Activated naive CD4-positive, alpha-beta T cell treated with anti-CD3 and anti-CD28 coated beads, Interleukin-2, amount 50 U/mL, for 72 hours (primary cell): ENCODE measurements at regions not wholly inside any gene's neighbourhood (a gene's known extent, or its start where the extent isn't known, plus 50 kb on each side); places are given as distances from the start of the nearest gene placed in this dataset.

Source experiments
- ATAC-seq, 2 donors: fragments of 150-1000 bp; cut with Tn5 transposase; 2 replicates each; pipeline ENCODE4 v1.10.0; 2021; ENCODE audit warnings: mild to moderate bottlenecking in 2 of 2, moderate library complexity in 2 of 2
- DNase-seq, 2 donors: peaks; one replicate each; pipeline ENCODE4 v3.0.0; 2021 to 2022; ENCODE audit warnings: low spot score in 2 of 2
- H3K27ac Mint-ChIP-seq, 2 donors: one replicate each; pipeline ENCODE4 v1.8.0; 2022; ENCODE audit warnings: mild to moderate bottlenecking in 2 of 2, mixed read lengths in 2 of 2
- H3K36me3 Mint-ChIP-seq, 2 donors: one replicate each; pipeline ENCODE4 v1.8.0; 2022; ENCODE audit warnings: mixed read lengths in 2 of 2
- H3K9me3 Mint-ChIP-seq, 2 donors: one replicate each; pipeline ENCODE4 v1.8.0; 2022; ENCODE audit warnings: mixed read lengths in 2 of 2

DNA sequence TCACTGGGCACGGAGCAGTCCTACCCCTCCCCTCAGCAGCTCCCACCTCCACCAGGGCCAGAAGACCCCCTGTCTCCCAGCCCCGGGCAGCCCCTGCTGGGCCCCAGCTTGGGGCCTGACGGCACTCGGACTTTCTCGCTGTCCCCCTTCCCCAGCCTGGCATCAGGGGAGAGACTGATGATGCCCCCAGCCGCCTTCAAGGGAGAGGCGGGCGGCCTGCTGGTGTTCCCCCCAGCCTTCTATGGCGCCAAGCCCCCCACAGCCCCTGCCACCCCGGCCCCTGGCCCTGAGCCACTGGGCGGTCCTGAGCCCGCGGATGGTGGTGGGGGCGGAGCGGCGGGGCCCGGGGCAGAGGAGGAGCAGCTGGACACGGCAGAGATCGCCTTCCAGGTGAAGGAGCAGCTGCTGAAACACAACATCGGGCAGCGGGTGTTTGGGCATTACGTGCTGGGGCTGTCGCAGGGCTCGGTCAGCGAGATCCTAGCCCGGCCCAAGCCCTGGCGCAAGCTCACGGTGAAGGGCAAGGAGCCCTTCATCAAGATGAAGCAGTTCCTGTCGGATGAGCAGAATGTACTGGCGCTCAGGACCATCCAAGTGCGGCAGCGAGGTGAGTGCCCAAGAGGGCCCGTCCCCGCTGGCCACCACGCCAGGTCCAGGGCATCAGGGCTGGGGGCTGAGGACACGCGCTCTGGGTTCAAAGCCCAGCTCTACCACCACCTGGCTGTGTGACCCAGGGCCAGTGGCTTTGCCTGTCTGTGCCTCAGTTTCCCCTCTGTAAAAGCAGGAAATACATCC, 58.6 kb downstream of the PHETA1 start:
- ATAC-seq (no peak), DNase-seq (no peak)
- peaks cover 8 to 20% of the 10 kb centered on the region in 2 donors for H3K36me3 Mint-ChIP-seq
- no peak overlapping the region for H3K27ac Mint-ChIP-seq
- peaks cover 12% of the 10 kb centered on the region in 2 donors for H3K9me3 Mint-ChIP-seq

DNA sequence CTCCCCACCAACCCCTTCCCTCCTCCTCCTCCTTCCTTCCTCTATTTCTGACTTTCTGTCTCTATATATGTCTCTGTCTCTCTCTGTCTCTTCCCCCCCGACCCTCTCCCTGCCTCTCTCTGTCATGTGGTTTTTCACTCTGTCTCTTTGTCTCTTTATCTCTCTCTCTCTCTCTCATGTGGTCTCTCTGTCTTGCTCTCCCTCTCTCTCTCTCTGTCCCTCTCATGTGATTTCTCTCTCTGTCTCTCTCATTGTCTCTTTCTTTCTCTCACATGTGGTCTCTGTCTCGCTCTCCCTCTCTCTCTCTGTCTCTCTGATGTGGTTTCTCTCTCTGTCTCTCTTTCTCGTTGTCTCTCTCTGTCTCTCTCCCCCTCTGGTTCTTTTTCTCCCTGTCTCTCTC, 59.3 kb downstream of the PHETA1 start:
- peaks cover 17% of the 10 kb centered on the region in 2 donors for H3K9me3 Mint-ChIP-seq
- DNase-seq (no peak), ATAC-seq (peak in 1 of 2 donors; percentile 58)
- no peak overlapping the region for H3K27ac Mint-ChIP-seq
- peaks cover 14 to 27% of the 10 kb centered on the region in 2 donors for H3K36me3 Mint-ChIP-seq

DNA sequence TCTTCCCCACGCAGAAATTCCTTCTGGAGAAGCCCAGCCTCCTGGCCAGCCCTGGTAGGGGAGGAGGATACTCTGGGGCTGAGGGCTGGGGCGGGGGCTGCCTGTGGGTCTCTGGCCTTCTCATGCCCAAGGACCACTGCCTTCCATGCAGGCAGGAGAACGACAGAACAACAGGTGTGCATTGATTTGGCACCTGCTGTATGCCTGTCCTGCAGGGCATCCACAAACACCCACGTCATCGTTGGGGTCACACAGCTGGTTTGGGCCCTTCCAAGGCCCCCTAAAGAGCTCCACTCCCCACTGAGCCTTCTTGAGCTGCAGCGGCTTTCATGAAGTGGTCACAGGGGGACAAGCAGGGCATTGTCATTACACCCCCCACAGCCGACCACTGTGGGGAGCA, 60.4 kb downstream of the PHETA1 start:
- DNase-seq (no peak), ATAC-seq (no peak)
- Mint-ChIP-seq H3K36me3 (peaks cover 22 to 33% of the 10 kb centered on the region in 2 donors), H3K9me3 (peaks cover 21 to 22% of the 10 kb centered on the region in 2 donors), H3K27ac (no peak overlapping the region)

DNA sequence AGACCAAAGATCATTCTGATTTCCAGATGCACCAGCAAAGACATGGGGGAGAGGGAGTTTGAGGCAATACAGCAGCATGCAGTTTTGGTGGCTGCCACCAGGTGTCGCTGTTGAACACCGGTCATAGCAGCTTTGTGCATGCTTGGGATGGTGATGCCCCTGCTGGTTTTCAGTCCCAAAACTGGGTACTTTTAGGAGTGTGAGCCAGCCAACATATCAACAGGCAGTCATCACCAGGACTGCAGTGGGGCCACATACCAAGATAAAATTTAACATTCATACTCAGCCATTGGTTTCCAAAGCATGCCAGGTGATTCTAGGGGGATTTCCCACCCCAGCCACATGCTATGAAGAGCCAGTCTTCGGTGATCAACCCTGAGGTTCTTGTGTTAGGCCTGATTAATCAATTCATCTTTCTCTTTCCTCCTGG, 64.2 kb downstream of the PHETA1 start:
- Mint-ChIP-seq H3K27ac (peak overlapping the region in 1 of 2 donors; percentile 87), H3K9me3 (peaks cover 20 to 21% of the 10 kb centered on the region in 2 donors), H3K36me3 (peaks cover 22 to 33% of the 10 kb centered on the region in 2 donors)
- DNase-seq (peak in 1 of 2 donors; percentile 75), ATAC-seq (peak in 1 of 2 donors; percentile 62)

DNA sequence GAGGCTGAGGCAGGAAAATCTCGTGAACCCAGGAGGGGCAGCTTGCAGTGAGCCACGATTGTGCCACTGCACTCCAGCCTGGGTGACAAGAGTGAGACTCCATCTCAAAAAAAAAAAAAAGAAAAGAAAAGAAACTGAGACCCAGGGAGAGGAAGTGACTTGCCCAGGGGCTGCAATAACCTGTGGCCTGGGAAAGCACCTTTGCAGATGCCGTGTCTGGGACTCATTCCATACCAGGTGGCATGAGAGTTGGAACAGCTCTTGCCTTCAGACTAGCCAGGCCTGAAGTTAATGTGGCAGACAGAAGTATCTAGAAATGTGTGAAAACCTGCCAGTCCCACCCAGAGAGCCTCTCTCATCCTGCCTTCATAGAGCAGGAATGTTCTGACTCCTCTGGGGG, 65.4 kb downstream of the PHETA1 start:
- ATAC-seq, result no peak
- Mint-ChIP-seq H3K36me3 (peaks cover 22 to 33% of the 10 kb centered on the region in 2 donors), H3K9me3 (peaks cover 17 to 21% of the 10 kb centered on the region in 2 donors), H3K27ac (no peak overlapping the region)
- DNase-seq, result no peak

DNA sequence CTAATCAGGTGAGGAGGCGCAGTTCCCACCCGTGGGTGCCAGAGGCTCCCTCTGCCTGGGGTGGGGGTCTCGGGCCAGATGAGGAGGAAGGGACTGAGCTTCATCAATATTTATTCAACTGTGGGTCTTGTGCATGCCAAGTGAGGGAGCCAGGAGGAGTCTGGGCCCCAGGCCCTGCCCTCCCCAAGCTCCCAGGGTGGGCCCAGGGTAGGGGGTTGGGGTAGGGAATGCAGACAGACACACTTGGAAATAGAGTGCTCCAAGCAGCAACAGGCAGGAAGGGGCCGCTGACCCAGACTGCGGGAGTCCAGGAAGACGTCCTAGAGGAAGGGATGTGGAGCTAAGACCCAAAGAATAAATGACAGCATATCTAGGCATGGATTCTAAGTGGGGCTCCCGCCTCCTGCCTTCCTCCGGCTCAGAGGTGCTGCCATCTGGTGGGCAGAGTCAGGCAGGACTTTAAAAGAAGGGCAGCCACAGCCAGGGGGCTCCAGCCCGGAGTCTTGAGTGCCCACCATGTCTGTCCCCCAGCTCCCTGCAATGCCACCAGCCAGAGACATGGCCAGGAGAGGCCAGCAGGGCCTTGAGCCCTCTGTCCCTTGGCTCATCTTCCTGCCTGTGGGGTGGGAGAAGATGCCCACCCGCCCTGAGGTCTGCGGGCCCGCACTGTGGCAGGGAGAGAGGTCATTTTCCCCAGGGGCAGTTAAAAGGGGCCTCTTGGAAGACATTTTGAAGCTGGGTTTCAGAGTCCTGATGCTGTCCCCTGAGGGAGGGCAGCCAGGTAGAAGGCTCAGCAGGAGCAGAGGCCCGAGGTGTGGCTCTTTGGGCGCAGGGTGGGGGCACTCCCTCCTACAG, 70.1 kb downstream of the PHETA1 start:
- peaks cover 0 to under 1% of the 10 kb centered on the region in 2 donors for H3K36me3 Mint-ChIP-seq
- no peak overlapping the region for H3K27ac Mint-ChIP-seq
- peak; percentile 36 to 72 for ATAC-seq

DNA sequence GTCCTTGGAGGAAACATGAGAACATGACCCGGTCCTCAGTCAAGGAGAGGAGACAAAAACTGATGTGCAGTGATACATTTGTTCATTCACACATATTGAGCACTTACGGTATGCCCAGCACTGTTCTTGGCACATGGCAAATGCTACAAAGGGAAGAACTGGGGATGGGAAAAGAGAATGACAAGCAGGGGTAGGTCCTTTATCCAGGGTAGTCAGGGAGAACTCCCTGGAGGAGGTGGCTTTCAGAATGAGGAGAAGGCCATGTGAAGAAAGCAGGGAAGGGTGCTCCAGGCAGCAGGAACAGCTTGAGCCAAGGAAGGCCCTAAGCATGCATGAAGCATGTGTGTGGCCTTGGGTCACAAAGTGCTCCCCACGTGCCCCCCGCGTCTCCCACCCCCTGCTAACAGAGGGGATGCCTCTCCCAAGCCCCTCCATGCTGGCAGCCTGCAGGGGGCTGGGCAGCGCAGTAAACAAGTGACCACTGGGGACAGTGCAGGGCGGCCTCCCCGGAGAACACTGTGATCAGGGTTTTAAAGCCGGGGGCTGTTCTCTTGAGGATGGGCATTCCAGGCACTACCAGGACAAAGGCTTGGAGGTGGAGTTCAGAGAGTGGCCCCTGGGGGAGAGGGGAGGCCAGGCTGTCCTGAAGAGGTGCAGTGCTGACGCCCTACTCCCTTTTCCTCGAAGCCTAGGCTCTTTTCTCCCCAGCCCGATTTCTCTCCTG, 71.0 kb downstream of the PHETA1 start:
- Mint-ChIP-seq H3K9me3 (no peaks in the 10 kb centered on the region), H3K36me3 (no peaks in the 10 kb centered on the region), H3K27ac (no peak overlapping the region)
- ATAC-seq, result no peak
- DNase-seq, result no peak

More for the DNA sequence above, 70.1 kb downstream of the PHETA1 start:
- H3K9me3 Mint-ChIP-seq, result no peaks in the 10 kb centered on the region
- peak in 1 of 2 donors; percentile 66 for DNase-seq

DNA sequence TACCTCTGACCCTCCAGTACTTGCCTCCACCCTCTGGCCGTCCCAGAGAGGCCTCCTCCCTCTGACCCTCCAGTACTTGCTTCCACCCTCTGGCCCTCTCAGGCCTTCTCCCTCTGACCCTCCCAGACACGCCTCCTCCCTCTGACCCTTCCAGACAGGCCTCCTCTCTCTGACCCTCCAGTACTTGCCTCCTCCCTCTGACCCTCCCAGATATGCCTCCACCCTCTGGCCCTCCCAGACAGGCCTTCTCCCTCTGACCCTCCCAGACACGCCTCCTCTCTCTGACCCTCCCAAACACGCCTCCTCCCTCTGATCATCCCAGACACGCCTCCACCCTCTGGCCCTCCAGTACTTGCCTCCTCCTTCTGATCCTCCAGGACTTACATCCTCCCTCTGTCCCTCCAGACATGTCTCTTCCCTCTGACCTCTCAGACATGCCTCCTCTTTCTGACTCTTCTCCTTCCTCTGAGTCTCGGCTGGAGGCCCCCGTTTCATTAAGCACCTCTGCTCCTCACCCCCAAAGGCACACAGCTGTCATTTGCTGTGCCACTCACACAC, 71.9 kb downstream of the PHETA1 start:
- H3K36me3 Mint-ChIP-seq, result no peaks in the 10 kb centered on the region
- no peak for DNase-seq
- no peaks in the 10 kb centered on the region for H3K9me3 Mint-ChIP-seq
- peak overlapping the region in 1 of 2 donors; percentile 72 for H3K27ac Mint-ChIP-seq
- no peak for ATAC-seq

DNA sequence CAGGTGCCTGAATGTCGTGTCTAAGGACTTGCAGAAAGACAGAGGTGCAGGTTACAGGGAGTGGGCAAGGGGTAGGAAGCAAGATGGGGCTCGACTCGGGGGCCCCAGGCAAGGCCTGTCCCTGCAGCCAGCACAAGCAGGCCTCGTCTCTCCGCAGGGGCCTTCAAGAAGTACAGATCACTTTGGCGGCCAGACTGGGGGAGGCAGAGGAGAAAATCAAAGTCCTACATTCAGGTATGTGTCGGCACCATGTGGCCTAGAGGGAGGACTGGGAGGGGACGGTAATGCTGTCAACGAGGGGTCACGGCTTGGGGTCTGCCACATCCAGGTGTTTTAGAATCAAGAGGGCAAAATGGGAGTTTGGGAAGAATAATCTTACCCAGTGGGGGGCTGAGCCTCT, 73.7 kb downstream of the PHETA1 start:
- ATAC-seq (no peak), DNase-seq (no peak)
- H3K9me3 Mint-ChIP-seq, result no peaks in the 10 kb centered on the region
- no peak overlapping the region for H3K27ac Mint-ChIP-seq
- H3K36me3 Mint-ChIP-seq, result no peaks in the 10 kb centered on the region

DNA sequence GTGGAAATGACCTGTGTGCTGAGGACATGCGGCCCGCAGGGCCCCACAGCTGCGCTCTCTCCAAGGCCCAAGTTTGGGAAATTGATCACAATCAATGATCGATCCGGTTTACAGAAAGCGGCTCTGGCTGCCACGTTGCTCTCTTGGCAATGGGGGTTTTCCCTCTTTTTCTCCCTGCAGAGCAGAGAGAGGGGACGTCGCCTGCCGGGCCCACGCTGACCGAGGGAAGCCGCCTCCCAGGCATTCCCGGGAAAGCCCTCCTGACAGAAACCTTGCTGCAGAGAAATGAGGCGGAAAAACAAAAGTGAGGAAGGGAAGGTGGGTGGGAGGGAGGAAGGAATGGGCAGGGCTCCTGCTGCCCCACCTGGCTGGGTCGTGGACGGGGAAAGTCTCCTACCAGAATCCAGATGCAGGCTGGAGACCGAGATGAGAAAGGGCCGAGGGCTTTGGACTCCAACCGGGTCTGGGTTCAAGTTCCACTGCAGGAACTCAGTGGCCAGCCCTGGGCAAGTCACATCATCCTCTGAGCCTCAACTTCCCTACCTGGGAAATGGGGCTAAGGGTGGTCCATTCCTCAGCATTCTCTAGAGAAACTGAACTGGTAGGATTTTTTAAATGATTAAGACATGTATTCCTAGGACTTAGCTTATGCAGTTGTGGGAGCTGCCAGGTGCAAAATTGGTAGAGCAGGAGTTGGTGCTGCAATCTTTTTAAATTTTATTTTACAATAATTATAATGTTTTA, 75.5 kb downstream of the PHETA1 start:
- no peak overlapping the region for H3K27ac Mint-ChIP-seq
- no peaks in the 10 kb centered on the region for H3K36me3 Mint-ChIP-seq
- no peak for ATAC-seq
- no peaks in the 10 kb centered on the region for H3K9me3 Mint-ChIP-seq
- DNase-seq, result no peak

DNA sequence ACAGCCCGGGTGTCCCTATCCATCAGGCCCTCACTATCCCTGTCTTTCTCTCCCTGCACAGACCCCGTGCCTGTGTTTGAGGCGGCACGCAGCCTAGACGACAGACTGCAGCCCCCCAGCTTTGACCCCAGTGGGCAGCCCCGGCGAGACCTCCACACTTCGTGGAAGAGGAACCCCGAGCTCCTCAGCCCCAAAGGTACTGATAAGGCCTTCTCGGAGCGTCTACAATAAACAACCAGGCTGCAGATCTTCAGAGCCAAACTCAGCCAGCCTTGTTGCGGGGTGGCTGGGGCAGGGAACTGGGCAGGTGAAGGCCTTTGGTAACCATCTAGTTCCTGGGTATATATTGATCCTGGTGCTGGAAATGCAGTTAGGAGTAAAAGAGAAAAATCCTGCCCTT, 77.5 kb downstream of the PHETA1 start:
- Mint-ChIP-seq H3K9me3 (no peaks in the 10 kb centered on the region), H3K36me3 (no peaks in the 10 kb centered on the region), H3K27ac (no peak overlapping the region)
- ATAC-seq, result no peak
- DNase-seq, result no peak

DNA sequence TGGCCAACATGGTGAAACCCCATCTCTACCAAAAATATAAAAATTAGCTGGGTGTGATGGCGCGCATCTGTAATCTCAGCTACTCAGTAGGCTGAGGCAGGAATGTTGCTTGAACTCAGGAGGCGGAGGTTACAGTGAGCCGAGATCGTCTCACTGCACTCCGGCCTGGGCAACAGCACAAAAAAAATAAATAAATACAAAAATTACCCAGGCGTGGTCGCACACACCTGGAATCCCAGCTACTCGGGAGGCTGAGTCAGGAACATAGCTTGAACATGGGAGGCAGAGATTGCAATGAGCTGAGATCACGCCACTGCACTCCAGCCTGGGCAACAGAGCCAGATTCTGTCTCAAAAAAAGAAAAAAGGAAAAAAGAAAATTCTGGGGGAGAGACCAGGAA, 80.1 kb downstream of the PHETA1 start:
- ATAC-seq (no peak), DNase-seq (no peak)
- Mint-ChIP-seq H3K36me3 (no peaks in the 10 kb centered on the region), H3K27ac (no peak overlapping the region), H3K9me3 (no peaks in the 10 kb centered on the region)

DNA sequence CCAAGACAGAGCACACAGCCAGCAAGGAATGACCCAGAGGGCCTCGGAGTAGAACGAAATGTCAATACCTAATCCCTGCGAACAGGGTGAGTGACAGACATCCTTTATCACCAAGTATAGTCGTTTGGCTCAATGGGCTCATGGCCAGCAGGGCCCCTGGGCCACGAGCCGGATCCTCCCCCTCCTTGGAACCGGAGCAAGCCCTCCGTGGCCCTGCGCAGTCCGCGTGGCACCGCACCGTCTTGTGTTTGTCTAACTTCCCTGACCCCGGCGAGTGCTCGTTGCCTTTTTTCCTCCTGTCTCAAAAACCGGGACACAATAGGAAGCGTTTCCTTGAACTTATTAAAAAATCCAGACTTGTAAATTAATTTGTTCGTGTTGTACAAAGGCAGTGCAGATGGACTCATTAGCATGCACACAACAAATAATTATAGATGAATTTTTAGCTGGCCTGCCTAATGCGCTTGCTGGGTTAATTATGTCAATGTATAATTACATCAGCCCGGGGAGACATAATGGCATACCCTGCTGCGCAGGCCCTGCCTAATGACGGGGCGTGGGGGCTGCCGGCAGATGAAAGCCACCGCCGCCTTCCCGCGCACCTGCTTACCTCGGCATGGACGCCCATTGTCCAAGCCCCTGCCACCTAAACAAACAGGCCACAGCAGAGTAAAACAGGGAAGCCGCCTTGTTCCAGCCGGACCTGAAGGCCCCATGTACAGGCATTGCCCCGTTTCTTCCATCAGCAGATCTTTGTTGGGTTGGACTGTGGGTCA, 81.6 kb downstream of the PHETA1 start:
- Mint-ChIP-seq H3K9me3 (no peaks in the 10 kb centered on the region), H3K36me3 (no peaks in the 10 kb centered on the region), H3K27ac (no peak overlapping the region)
- no peak for ATAC-seq
- no peak for DNase-seq

DNA sequence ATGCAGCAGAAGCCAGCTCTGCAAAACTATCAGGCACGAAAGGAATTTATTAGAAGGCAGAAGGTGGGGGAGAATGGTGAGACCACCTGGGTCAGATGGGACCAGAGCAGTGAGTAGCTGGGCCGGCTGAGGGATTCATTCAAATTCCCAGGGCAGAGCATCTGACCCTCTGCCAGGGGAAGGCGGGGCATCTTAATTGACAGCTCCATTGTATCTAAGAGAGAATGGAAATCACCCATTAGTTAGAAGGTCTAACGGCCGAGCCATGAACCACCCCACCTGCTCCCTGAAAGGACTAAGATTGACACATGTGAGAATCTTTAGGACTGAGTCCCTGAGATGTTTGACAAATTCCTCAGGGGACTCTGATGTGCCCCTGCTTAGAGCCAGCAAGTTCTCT, 83.7 kb downstream of the PHETA1 start:
- ATAC-seq (no peak), DNase-seq (no peak)
- Mint-ChIP-seq H3K36me3 (peaks cover 12 to 15% of the 10 kb centered on the region in 2 donors), H3K27ac (no peak overlapping the region), H3K9me3 (peaks cover 13 to 14% of the 10 kb centered on the region in 2 donors)

DNA sequence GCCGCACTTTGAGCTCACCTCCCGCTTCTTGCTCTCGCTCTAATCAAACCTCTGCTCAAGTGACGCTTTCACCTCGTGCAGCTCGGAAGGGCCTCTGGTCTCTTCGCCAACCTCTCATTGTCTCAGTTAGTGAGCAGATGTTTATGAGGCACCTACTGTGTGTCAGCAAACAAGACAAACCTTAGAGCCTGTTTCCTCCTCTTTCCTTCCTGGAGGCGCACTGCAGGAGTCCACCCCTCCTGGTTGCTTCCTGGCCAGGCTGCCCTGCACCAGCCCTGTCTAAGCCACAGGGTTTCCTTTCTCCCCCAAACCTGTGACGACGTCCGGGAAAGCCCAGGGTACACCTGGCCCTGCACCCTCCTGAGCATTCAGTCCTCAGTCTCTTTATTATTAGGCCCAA, 84.2 kb downstream of the PHETA1 start:
- peaks cover 12 to 15% of the 10 kb centered on the region in 2 donors for H3K36me3 Mint-ChIP-seq
- ATAC-seq, result no peak
- DNase-seq, result no peak
- no peak overlapping the region for H3K27ac Mint-ChIP-seq
- H3K9me3 Mint-ChIP-seq, result peaks cover 13 to 14% of the 10 kb centered on the region in 2 donors
